Stimulated activated CD8-positive, alpha-beta memory T cell treated with anti-CD3 and anti-CD28 coated beads, Interleukin-12 subunit alpha, Interleukin-12 subunit beta, amount 100 ng/mL, for 24 hours (primary cell): ENCODE measurements at regions not wholly inside any gene's neighbourhood (a gene's known extent, or its start where the extent isn't known, plus 50 kb on each side); places are given as distances from the start of the nearest gene placed in this dataset.
"Not testable (repeated sequence)": the region's sequence is repeated elsewhere in the genome, so short reads cannot be mapped to it uniquely, and the experiment has no call there.

ENCODE experiments used
- DNase-seq: peaks from one replicate; pipeline ENCODE4 v3.0.0-alpha.2; 2020; ENCODE audit errors: extremely low read depth

- DNase-seq, result no peak
These were observed 285.2 kb upstream of the MKLN1 start for GRCh38 chr7:131042269-131043160.

GRCh38 chr7:131045526-131045925 is 282.1 kb upstream of the MKLN1 start:
- no peak for DNase-seq

GRCh38 chr7:131046246-131046645 is 281.4 kb upstream of the MKLN1 start:
- no peak for DNase-seq

- no peak for DNase-seq
These were observed 279.9 kb upstream of the MKLN1 start for GRCh38 chr7:131047651-131048304.

GRCh38 chr7:131051304-131051703 is 276.4 kb upstream of the MKLN1 start:
- no peak for DNase-seq

- no peak for DNase-seq
These were observed 275.3 kb upstream of the MKLN1 start for GRCh38 chr7:131052285-131052904.

- no peak for DNase-seq
These were observed 271.7 kb upstream of the MKLN1 start for GRCh38 chr7:131056007-131056406.

- no peak for DNase-seq
These were observed 270.5 kb upstream of the MKLN1 start for GRCh38 chr7:131057015-131057793.

- DNase-seq, result no peak
These were observed 269.9 kb upstream of the MKLN1 start for GRCh38 chr7:131057794-131058070.

- not testable (repeated sequence) for DNase-seq
These were observed 269.0 kb upstream of the MKLN1 start for GRCh38 chr7:131058561-131059288.

- DNase-seq, result not testable (repeated sequence)
These were observed 268.3 kb upstream of the MKLN1 start for GRCh38 chr7:131059401-131059800.

- DNase-seq, result no peak
These were observed 266.5 kb upstream of the MKLN1 start for GRCh38 chr7:131061158-131061557.

GRCh38 chr7:131061818-131062217 is 265.9 kb upstream of the MKLN1 start:
- no peak for DNase-seq

GRCh38 chr7:131066635-131067034 is 261.0 kb upstream of the MKLN1 start:
- DNase-seq, result no peak

- DNase-seq, result no peak
These were observed 260.5 kb upstream of the MKLN1 start for GRCh38 chr7:131067220-131067619.

GRCh38 chr7:131068604-131069021 is 259.1 kb upstream of the MKLN1 start:
- DNase-seq, result no peak

GRCh38 chr7:131071786-131072504 is 255.7 kb upstream of the MKLN1 start:
- DNase-seq, result no peak

- no peak for DNase-seq
These were observed 255.1 kb upstream of the MKLN1 start for GRCh38 chr7:131072505-131073091.

GRCh38 chr7:131074043-131074442 is 253.6 kb upstream of the MKLN1 start:
- DNase-seq, result no peak

- no peak for DNase-seq
These were observed 253.1 kb upstream of the MKLN1 start for GRCh38 chr7:131074585-131074984.
